HepG2 (cell line): ENCODE measurements at regions not wholly inside any gene's neighbourhood (a gene's known extent, or its start where the extent isn't known, plus 50 kb on each side); places are given as distances from the start of the nearest gene placed in this dataset.

Experiments
- ATAC-seq: fragments of 200-7000 bp; cut with Tn5 transposase; 3 replicates; pipeline ENCODE4 v1.9.1; 2020; ENCODE audit warnings: mild to moderate bottlenecking, moderate library complexity
- BruUV-seq: library from RNA; stranded (reverse); fragments of 400-500 nt; replicated peaks from 2 replicates; lab custom pipeline; 2021; lab: Mats Ljungman, UMichigan
- CTCF ChIA-PET: fragments of 300-600 bp; formaldehyde crosslinking; extraction: SDS; loops from one replicate; lab custom pipeline; 2021; ENCODE audit warnings: low total read pairs, inconsistent platforms, low intra/inter-chr PET ratio; lab: Yijun Ruan, JAX
- POLR2A ChIA-PET: fragments of 350-600 bp; sonication (Branson Sonifier 250); formaldehyde crosslinking; loops from one replicate; lab custom pipeline; 2020; ENCODE audit warnings: antibody characterized with exemption, inconsistent platforms; lab: Yijun Ruan, JAX
- DNase-seq: peaks from one replicate; pipeline ENCODE4 v3.0.0-alpha.2; 2015; ENCODE audit warnings: low spot score
- FAIRE-seq: peaks from 3 replicates; lab custom pipeline; 2011; peaks lifted over from hg19 to GRCh38; lab: Jason Lieb, UNC
- H2AFZ ChIP-seq: one replicate; pipeline ENCODE4 v1.6.1; 2011; ENCODE audit warnings: low read length, inconsistent platforms
- H3K27ac ChIP-seq: fragments of 300-600 bp; 3 replicates; pipeline ENCODE4 v1.8.0; 2011; ENCODE audit warnings: mixed run types, mild to moderate bottlenecking, mixed read lengths, low read length, inconsistent platforms; ENCODE audit not compliant: insufficient read depth; ENCODE audit errors: extremely low read length
- H3K27me3 ChIP-seq, 2 experiments: fragments of 200-600 bp in 1 of 2; 2 replicates in 1 of 2; 3 replicates in 1 of 2; pipeline versions ENCODE4 v1.6.0 to v1.8.0; 2011; ENCODE audit warnings: low read length in 2 of 2, mild to moderate bottlenecking in 2 of 2, moderate library complexity in 2 of 2, inconsistent platforms in 1 of 2; ENCODE audit not compliant: insufficient read depth in 2 of 2, control insufficient read depth in 1 of 2
- H3K36me3 ChIP-seq, 2 experiments: fragments of 200-600 bp in 1 of 2; replicated peaks in 1 of 2; 2 replicates in 1 of 2; 3 replicates in 1 of 2; pipeline versions ENCODE4 v1.5.1 to v1.8.0; 2011; ENCODE audit warnings: low read length in 2 of 2, inconsistent platforms in 1 of 2; ENCODE audit not compliant: insufficient read depth in 2 of 2, control insufficient read depth in 1 of 2
- H3K4me1 ChIP-seq: 2 replicates; pipeline ENCODE4 v1.5.1; 2012; ENCODE audit warnings: low read length, inconsistent platforms; ENCODE audit not compliant: insufficient read depth
- H3K4me2 ChIP-seq: 2 replicates; pipeline ENCODE4 v1.6.0; 2011; ENCODE audit warnings: low read depth, low read length, inconsistent platforms
- H3K4me3 ChIP-seq, 3 experiments: fragments of 200-600 bp in 1 of 3; sonication (generic), shearing (Covaris generic) in 1 of 3; replicated peaks in 1 of 3; 2 replicates each; pipeline ENCODE4 v1.5.1; 2011 to 2016; ENCODE audit warnings: low read length in 3 of 3, inconsistent platforms in 2 of 3, low read depth in 2 of 3, mild to moderate bottlenecking in 2 of 3, control low read depth in 1 of 3, mixed read lengths in 1 of 3; ENCODE audit not compliant: insufficient read depth in 1 of 3
- H3K79me2 ChIP-seq: one replicate; pipeline ENCODE4 v1.6.1; 2011; ENCODE audit warnings: low read length, inconsistent platforms; ENCODE audit not compliant: insufficient read depth
- H3K9ac ChIP-seq: 2 replicates; pipeline ENCODE4 v1.6.0; 2011; ENCODE audit warnings: mild to moderate bottlenecking, low read depth, low read length, inconsistent platforms; ENCODE audit not compliant: insufficient read depth
- H3K9me3 ChIP-seq: 2 replicates; pipeline ENCODE4 v1.5.1; 2012; ENCODE audit warnings: mild to moderate bottlenecking, low read length
- H4K20me1 ChIP-seq: 2 replicates; pipeline ENCODE4 v1.6.0; 2011; ENCODE audit warnings: inconsistent platforms, mild to moderate bottlenecking, low read length, moderate library complexity; ENCODE audit not compliant: insufficient read depth
- BCL6 ChIP-seq: IDR thresholded peaks from 2 replicates; pipeline ENCODE4 v1.6.1; 2016; ENCODE audit warnings: missing genetic modification reagents, missing compliant biosample characterization
- ERF ChIP-seq: IDR thresholded peaks from 2 replicates; pipeline ENCODE4 v1.6.1; 2018; ENCODE audit warnings: missing biosample characterization, missing genetic modification reagents
- HOXA5 ChIP-seq: sonication (generic); formaldehyde crosslinking; IDR thresholded peaks from 2 replicates; pipeline ENCODE4 v1.4.0; 2020; ENCODE audit warnings: missing genetic modification reagents
- KDM1A ChIP-seq: IDR thresholded peaks from 2 replicates; pipeline ENCODE4 v1.6.1; 2016; ENCODE audit warnings: missing compliant biosample characterization
- PHF20 ChIP-seq: sonication (generic); formaldehyde crosslinking; IDR thresholded peaks from 2 replicates; pipeline ENCODE4 v1.5.0; 2020; ENCODE audit warnings: mild to moderate bottlenecking, missing genetic modification reagents
- SALL2 ChIP-seq: sonication (generic); formaldehyde crosslinking; IDR thresholded peaks from 2 replicates; pipeline ENCODE4 v1.8.1; 2023; ENCODE audit warnings: mild to moderate bottlenecking, missing genetic modification reagents, inconsistent platforms
- TAF15 ChIP-seq: fragments of 200-400 bp; formaldehyde crosslinking; IDR thresholded peaks from one replicate; pipeline ENCODE4 v1.6.1; 2018; ENCODE audit warnings: mild to moderate bottlenecking, low read depth, low read length; ENCODE audit not compliant: poor library complexity, severe bottlenecking
- ZNF17 ChIP-seq: sonication (generic); formaldehyde crosslinking; IDR thresholded peaks from 2 replicates; pipeline ENCODE4 v1.5.0; 2020; ENCODE audit warnings: mild to moderate bottlenecking, missing genetic modification reagents
- ZNF235 ChIP-seq: sonication (generic); formaldehyde crosslinking; IDR thresholded peaks from 2 replicates; pipeline ENCODE4 v1.8.1; 2023; ENCODE audit warnings: mild to moderate bottlenecking, missing genetic modification reagents, borderline replicate concordance
- ZNF660 ChIP-seq: sonication (generic); formaldehyde crosslinking; IDR thresholded peaks from 2 replicates; pipeline ENCODE4 v1.5.1; 2020; ENCODE audit warnings: mild to moderate bottlenecking, low read depth, missing genetic modification reagents, borderline replicate concordance
- ZNF879 ChIP-seq: sonication (generic); formaldehyde crosslinking; IDR thresholded peaks from 2 replicates; pipeline ENCODE4 v1.8.1; 2023; ENCODE audit warnings: missing genetic modification reagents
- WGBS: methylation state at CpG from one replicate; pipeline ENCODE4 v1.1.6; 2017; ENCODE audit warnings: low lambda C conversion rate; 5-methylcytosine and 5-hydroxymethylcytosine counted together
- in situ Hi-C: cut with HindIII; loops from 2 replicates; pipeline ENCODE4 v1.10.0; 2017; ENCODE audit warnings: low pct_unique_long_range_greater_than_20kb; ENCODE audit not compliant: extremely low pct_ligation_motif_present
- intact Hi-C: fragments of 100-400 bp; cut with micrococcal nuclease; formaldehyde crosslinking; loops from one replicate; pipeline ENCODE4 v1.10.0; 2022; ENCODE audit not compliant: unreplicated experiment
- TF ChIP-seq, protein P1 (sequence below): sonication (generic); formaldehyde crosslinking; IDR thresholded peaks from 2 replicates; pipeline ENCODE4 v1.4.0; 2020; ENCODE audit warnings: missing genetic modification reagents
- TF ChIP-seq, protein P2 (sequence below): sonication (generic); formaldehyde crosslinking; IDR thresholded peaks from 2 replicates; pipeline ENCODE4 v1.5.0; 2020; ENCODE audit warnings: missing genetic modification reagents, mild to moderate bottlenecking, borderline replicate concordance
- TF ChIP-seq, protein P3 (sequence below), 2 experiments: IDR thresholded peaks; 2 replicates each; pipeline ENCODE4 v1.6.1; 2011 to 2012; ENCODE audit warnings: low read length in 2 of 2, borderline replicate concordance in 1 of 2, low read depth in 1 of 2, mild to moderate bottlenecking in 1 of 2, moderate library complexity in 1 of 2

GRCh38 chr18:5787936-5788335 is 107.4 kb downstream of the TMEM200C start:
- ChIA-PET CTCF (no interaction called here), POLR2A (no interaction called here)
- intact Hi-C loops, result no loop called here
- ATAC-seq, result peak; percentile 77
- Histone ChIP-seq H2AFZ (no peak overlapping the region), H3K4me2 (peak overlapping the region; percentile 29), H3K27ac (no peak overlapping the region), H3K9ac (no peak overlapping the region), H3K36me3 (no peaks in the 10 kb centered on the region), H3K79me2 (no peaks in the 10 kb centered on the region), H3K9me3 (no peaks in the 10 kb centered on the region), H4K20me1 (no peaks in the 10 kb centered on the region), H3K4me3 (no peak overlapping the region), H3K4me1 (peaks cover 12% of the 10 kb centered on the region), H3K27me3 (no peaks in the 10 kb centered on the region)
- BruUV-seq, result no TSS peak
- 0% methylated on average over 1 of the region's 1 CpG for WGBS
- peak; percentile 39 for DNase-seq
- in situ Hi-C loops, result no loop called here
- peak; percentile 12 for FAIRE-seq
- TF ChIP-seq HOXA5 (CRISPR knock-in tag), result no peak
- TF ChIP-seq ERF (CRISPR knock-in tag), result no peak
- TF ChIP-seq, protein P1, sequence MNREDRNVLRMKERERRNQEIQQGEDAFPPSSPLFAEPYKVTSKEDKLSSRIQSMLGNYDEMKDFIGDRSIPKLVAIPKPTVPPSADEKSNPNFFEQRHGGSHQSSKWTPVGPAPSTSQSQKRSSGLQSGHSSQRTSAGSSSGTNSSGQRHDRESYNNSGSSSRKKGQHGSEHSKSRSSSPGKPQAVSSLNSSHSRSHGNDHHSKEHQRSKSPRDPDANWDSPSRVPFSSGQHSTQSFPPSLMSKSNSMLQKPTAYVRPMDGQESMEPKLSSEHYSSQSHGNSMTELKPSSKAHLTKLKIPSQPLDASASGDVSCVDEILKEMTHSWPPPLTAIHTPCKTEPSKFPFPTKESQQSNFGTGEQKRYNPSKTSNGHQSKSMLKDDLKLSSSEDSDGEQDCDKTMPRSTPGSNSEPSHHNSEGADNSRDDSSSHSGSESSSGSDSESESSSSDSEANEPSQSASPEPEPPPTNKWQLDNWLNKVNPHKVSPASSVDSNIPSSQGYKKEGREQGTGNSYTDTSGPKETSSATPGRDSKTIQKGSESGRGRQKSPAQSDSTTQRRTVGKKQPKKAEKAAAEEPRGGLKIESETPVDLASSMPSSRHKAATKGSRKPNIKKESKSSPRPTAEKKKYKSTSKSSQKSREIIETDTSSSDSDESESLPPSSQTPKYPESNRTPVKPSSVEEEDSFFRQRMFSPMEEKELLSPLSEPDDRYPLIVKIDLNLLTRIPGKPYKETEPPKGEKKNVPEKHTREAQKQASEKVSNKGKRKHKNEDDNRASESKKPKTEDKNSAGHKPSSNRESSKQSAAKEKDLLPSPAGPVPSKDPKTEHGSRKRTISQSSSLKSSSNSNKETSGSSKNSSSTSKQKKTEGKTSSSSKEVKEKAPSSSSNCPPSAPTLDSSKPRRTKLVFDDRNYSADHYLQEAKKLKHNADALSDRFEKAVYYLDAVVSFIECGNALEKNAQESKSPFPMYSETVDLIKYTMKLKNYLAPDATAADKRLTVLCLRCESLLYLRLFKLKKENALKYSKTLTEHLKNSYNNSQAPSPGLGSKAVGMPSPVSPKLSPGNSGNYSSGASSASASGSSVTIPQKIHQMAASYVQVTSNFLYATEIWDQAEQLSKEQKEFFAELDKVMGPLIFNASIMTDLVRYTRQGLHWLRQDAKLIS (CRISPR knock-in tag), result no peak
- TF ChIP-seq KDM1A (CRISPR knock-in tag), result no peak
- TF ChIP-seq ZNF660 (CRISPR knock-in tag), result no peak
- TF ChIP-seq TAF15, result no peak
- TF ChIP-seq BCL6 (CRISPR knock-in tag), result peak; percentile 33; the same call in 1 of the 2 replicates
- no peak for TF ChIP-seq ZNF17
- TF ChIP-seq PHF20 (CRISPR knock-in tag), result no peak
- no peak for TF ChIP-seq SALL2 (CRISPR knock-in tag)
- TF ChIP-seq, protein P2, sequence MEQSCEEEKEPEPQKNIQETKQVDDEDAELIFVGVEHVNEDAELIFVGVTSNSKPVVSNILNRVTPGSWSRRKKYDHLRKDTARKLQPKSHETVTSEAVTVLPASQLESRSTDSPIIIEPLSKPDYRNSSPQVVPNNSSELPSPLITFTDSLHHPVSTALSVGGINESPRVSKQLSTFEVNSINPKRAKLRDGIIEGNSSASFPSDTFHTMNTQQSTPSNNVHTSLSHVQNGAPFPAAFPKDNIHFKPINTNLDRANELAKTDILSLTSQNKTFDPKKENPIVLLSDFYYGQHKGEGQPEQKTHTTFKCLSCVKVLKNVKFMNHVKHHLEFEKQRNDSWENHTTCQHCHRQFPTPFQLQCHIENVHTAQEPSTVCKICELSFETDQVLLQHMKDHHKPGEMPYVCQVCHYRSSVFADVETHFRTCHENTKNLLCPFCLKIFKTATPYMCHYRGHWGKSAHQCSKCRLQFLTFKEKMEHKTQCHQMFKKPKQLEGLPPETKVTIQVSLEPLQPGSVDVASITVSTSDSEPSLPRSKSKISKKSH (CRISPR knock-in tag), result no peak
- TF ChIP-seq ZNF879 (CRISPR knock-in tag), result no peak
- TF ChIP-seq ZNF235, result no peak
- TF ChIP-seq, protein P3, sequence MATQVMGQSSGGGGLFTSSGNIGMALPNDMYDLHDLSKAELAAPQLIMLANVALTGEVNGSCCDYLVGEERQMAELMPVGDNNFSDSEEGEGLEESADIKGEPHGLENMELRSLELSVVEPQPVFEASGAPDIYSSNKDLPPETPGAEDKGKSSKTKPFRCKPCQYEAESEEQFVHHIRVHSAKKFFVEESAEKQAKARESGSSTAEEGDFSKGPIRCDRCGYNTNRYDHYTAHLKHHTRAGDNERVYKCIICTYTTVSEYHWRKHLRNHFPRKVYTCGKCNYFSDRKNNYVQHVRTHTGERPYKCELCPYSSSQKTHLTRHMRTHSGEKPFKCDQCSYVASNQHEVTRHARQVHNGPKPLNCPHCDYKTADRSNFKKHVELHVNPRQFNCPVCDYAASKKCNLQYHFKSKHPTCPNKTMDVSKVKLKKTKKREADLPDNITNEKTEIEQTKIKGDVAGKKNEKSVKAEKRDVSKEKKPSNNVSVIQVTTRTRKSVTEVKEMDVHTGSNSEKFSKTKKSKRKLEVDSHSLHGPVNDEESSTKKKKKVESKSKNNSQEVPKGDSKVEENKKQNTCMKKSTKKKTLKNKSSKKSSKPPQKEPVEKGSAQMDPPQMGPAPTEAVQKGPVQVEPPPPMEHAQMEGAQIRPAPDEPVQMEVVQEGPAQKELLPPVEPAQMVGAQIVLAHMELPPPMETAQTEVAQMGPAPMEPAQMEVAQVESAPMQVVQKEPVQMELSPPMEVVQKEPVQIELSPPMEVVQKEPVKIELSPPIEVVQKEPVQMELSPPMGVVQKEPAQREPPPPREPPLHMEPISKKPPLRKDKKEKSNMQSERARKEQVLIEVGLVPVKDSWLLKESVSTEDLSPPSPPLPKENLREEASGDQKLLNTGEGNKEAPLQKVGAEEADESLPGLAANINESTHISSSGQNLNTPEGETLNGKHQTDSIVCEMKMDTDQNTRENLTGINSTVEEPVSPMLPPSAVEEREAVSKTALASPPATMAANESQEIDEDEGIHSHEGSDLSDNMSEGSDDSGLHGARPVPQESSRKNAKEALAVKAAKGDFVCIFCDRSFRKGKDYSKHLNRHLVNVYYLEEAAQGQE (IDR thresholded peaks at IDR 0.05; ENCODE audit: borderline replicate concordance in 1 of 2, low read depth in 1 of 2, low read length in 2 of 2), result no peak
